H9 (cell line): ENCODE measurements at regions not wholly inside any gene's neighbourhood (a gene's known extent, or its start where the extent isn't known, plus 50 kb on each side); places are given as distances from the start of the nearest gene placed in this dataset.
A peak's percentile ranks its signal among the peaks of the same experiment; 100 is the strongest.

Experiments
- DNase-seq: peaks from one replicate; pipeline ENCODE4 v3.0.0-alpha.2; 2017
- H2AFZ ChIP-seq: one replicate; pipeline ENCODE4 v1.6.1; 2013; ENCODE audit warnings: mild to moderate bottlenecking, low read length, control low read depth, moderate library complexity
- H2AK5ac ChIP-seq: 2 replicates; pipeline ENCODE4 v1.6.1; 2013; ENCODE audit warnings: low read length, control low read depth, mixed read lengths; ENCODE audit not compliant: insufficient read length
- H2BK120ac ChIP-seq: one replicate; pipeline ENCODE4 v1.6.1; 2013; ENCODE audit warnings: low read depth, mild to moderate bottlenecking, low read length, control low read depth, inconsistent platforms; ENCODE audit not compliant: poor library complexity, severe bottlenecking
- H2BK12ac ChIP-seq: 2 replicates; pipeline ENCODE4 v1.6.1; 2013; ENCODE audit warnings: low read length, control low read depth, mixed read lengths, low read depth; ENCODE audit not compliant: insufficient read length
- H2BK15ac ChIP-seq: 2 replicates; pipeline ENCODE4 v1.6.1; 2013; ENCODE audit warnings: low read depth, low read length, control low read depth
- H2BK20ac ChIP-seq: one replicate; pipeline ENCODE4 v1.6.1; 2013; ENCODE audit warnings: low read depth, mild to moderate bottlenecking, low read length, control low read depth, inconsistent platforms; ENCODE audit not compliant: poor library complexity, severe bottlenecking
- H2BK5ac ChIP-seq: 2 replicates; pipeline ENCODE4 v1.6.1; 2013; ENCODE audit warnings: low read length, control low read depth, mixed read lengths; ENCODE audit not compliant: insufficient read length
- H3K14ac ChIP-seq: 2 replicates; pipeline ENCODE4 v1.6.1; 2013; ENCODE audit warnings: low read length, control low read depth; ENCODE audit not compliant: insufficient read depth
- H3K18ac ChIP-seq: 2 replicates; pipeline ENCODE4 v1.6.1; 2013; ENCODE audit warnings: low read depth, mild to moderate bottlenecking, mixed read lengths, low read length, control low read depth; ENCODE audit not compliant: insufficient read length
- H3K23ac ChIP-seq: 2 replicates; pipeline ENCODE4 v1.6.1; 2013; ENCODE audit warnings: low read length, control low read depth, mixed read lengths, low read depth; ENCODE audit not compliant: insufficient read length
- H3K23me2 ChIP-seq: 2 replicates; pipeline ENCODE4 v1.6.1; 2013; ENCODE audit warnings: low read depth, mild to moderate bottlenecking, mixed read lengths, low read length, control low read depth; ENCODE audit not compliant: insufficient read length, poor library complexity, severe bottlenecking
- H3K27ac ChIP-seq: 2 replicates; pipeline ENCODE4 v1.5.1; 2013; ENCODE audit warnings: low read length, control low read depth, mixed read lengths, low read depth; ENCODE audit not compliant: insufficient read length
- H3K27me3 ChIP-seq: 2 replicates; pipeline ENCODE4 v1.6.1; 2013; ENCODE audit warnings: low read length, control low read depth, inconsistent platforms; ENCODE audit not compliant: insufficient read depth
- H3K4ac ChIP-seq: 2 replicates; pipeline ENCODE4 v1.6.1; 2013; ENCODE audit warnings: low read depth, mild to moderate bottlenecking, control low read depth, inconsistent platforms, low read length, moderate library complexity
- H3K4me1 ChIP-seq: 2 replicates; pipeline ENCODE4 v1.6.1; 2013; ENCODE audit warnings: low read length, control low read depth, inconsistent platforms; ENCODE audit not compliant: insufficient read depth
- H3K4me2 ChIP-seq: 2 replicates; pipeline ENCODE4 v1.6.1; 2013; ENCODE audit warnings: low read length, control low read depth, mixed read lengths; ENCODE audit not compliant: insufficient read length, insufficient read depth
- H3K56ac ChIP-seq: 2 replicates; pipeline ENCODE4 v1.6.1; 2013; ENCODE audit warnings: low read depth, mild to moderate bottlenecking, mixed read lengths, low read length, control low read depth; ENCODE audit not compliant: insufficient read length
- H3K79me1 ChIP-seq: 2 replicates; pipeline ENCODE4 v1.6.1; 2013; ENCODE audit warnings: low read depth, mild to moderate bottlenecking, moderate library complexity, low read length, control low read depth, inconsistent platforms; ENCODE audit not compliant: insufficient read depth, poor library complexity, severe bottlenecking
- H3K79me2 ChIP-seq: 2 replicates; pipeline ENCODE4 v1.6.1; 2013; ENCODE audit warnings: low read length, control low read depth, inconsistent platforms; ENCODE audit not compliant: insufficient read depth
- H3K9ac ChIP-seq: 2 replicates; pipeline ENCODE4 v1.6.1; 2013; ENCODE audit warnings: low read length, control low read depth, mixed read lengths; ENCODE audit not compliant: insufficient read length; ENCODE audit errors: extremely low read depth
- H3K9me3 ChIP-seq: one replicate; pipeline ENCODE4 v1.6.1; 2013; ENCODE audit warnings: low read depth, low read length, inconsistent platforms; ENCODE audit not compliant: control insufficient read depth
- H3T11ph ChIP-seq: one replicate; pipeline ENCODE4 v1.6.1; 2013; ENCODE audit warnings: mild to moderate bottlenecking, low read length, control low read depth, inconsistent platforms
- H4K20me1 ChIP-seq: one replicate; pipeline ENCODE4 v1.6.1; 2013; ENCODE audit not compliant: control insufficient read depth, insufficient read length, insufficient read depth
- H4K5ac ChIP-seq: 2 replicates; pipeline ENCODE4 v1.6.1; 2013; ENCODE audit warnings: low read depth, mild to moderate bottlenecking, mixed read lengths, low read length, control low read depth; ENCODE audit not compliant: insufficient read length
- H4K8ac ChIP-seq: replicated peaks from 2 replicates; pipeline ENCODE4 v1.6.1; 2013; ENCODE audit warnings: low read length, control low read depth, mixed read lengths, low read depth; ENCODE audit not compliant: insufficient read length
- H4K91ac ChIP-seq: 2 replicates; pipeline ENCODE4 v1.6.1; 2013; ENCODE audit warnings: low read depth, mild to moderate bottlenecking, moderate library complexity, mixed read lengths, low read length, control low read depth; ENCODE audit not compliant: insufficient read length
- H3K27ac Mint-ChIP-seq, 3 experiments: 2 replicates in 2 of 3; 3 replicates in 1 of 3; pipeline ENCODE4 v1.8.0; 2020 to 2021; ENCODE audit warnings: mixed read lengths in 3 of 3, mild to moderate bottlenecking in 1 of 3, moderate library complexity in 1 of 3
- H3K27me3 Mint-ChIP-seq: 2 replicates; pipeline ENCODE4 v1.8.0; 2021; ENCODE audit warnings: low read depth, mild to moderate bottlenecking, moderate library complexity, mixed read lengths
- H3K36me3 Mint-ChIP-seq, 3 experiments: 2 replicates in 2 of 3; 3 replicates in 1 of 3; pipeline ENCODE4 v1.8.0; 2020 to 2021; ENCODE audit warnings: low read depth in 3 of 3, mixed read lengths in 3 of 3; ENCODE audit not compliant: insufficient read depth in 1 of 3
- H3K4me1 Mint-ChIP-seq, 2 experiments: 2 replicates each; pipeline ENCODE4 v1.8.0; 2020; ENCODE audit warnings: mixed read lengths in 2 of 2
- H3K4me3 Mint-ChIP-seq, 2 experiments: 2 replicates in 1 of 2; 3 replicates in 1 of 2; pipeline ENCODE4 v1.8.0; 2020 to 2021; ENCODE audit warnings: mild to moderate bottlenecking in 2 of 2, mixed read lengths in 2 of 2, moderate library complexity in 1 of 2
- H3K9me3 Mint-ChIP-seq, 2 experiments: 2 replicates in 1 of 2; 3 replicates in 1 of 2; pipeline ENCODE4 v1.8.0; 2020; ENCODE audit warnings: mild to moderate bottlenecking in 2 of 2, mixed read lengths in 2 of 2, moderate library complexity in 1 of 2
- WGBS: extraction: QIAGEN DNeasy Blood & Tissue Kit; methylation state at CpG from one replicate; pipeline ENCODE4 v1.1.7; 2013; ENCODE audit warnings: missing lambda C conversion rate, low lambda C conversion rate, mixed read lengths; ENCODE audit not compliant: insufficient read length; ENCODE audit errors: extremely low coverage; 5-methylcytosine and 5-hydroxymethylcytosine counted together
- TF ChIP-seq, protein P1 (sequence below): fragments of 200-600 bp; sonication (generic); conservative IDR thresholded peaks from 3 replicates; pipeline ENCODE4 v1.8.0; 2021; ENCODE audit warnings: antibody characterized with exemption, mild to moderate bottlenecking

GRCh38 chr2:14861181-14861580 lies 228.7 kb downstream of the LRATD1 start:
- H4K5ac ChIP-seq = no peak overlapping the region
- no peak overlapping the region for H3K18ac ChIP-seq
- TF ChIP-seq, protein P1, sequence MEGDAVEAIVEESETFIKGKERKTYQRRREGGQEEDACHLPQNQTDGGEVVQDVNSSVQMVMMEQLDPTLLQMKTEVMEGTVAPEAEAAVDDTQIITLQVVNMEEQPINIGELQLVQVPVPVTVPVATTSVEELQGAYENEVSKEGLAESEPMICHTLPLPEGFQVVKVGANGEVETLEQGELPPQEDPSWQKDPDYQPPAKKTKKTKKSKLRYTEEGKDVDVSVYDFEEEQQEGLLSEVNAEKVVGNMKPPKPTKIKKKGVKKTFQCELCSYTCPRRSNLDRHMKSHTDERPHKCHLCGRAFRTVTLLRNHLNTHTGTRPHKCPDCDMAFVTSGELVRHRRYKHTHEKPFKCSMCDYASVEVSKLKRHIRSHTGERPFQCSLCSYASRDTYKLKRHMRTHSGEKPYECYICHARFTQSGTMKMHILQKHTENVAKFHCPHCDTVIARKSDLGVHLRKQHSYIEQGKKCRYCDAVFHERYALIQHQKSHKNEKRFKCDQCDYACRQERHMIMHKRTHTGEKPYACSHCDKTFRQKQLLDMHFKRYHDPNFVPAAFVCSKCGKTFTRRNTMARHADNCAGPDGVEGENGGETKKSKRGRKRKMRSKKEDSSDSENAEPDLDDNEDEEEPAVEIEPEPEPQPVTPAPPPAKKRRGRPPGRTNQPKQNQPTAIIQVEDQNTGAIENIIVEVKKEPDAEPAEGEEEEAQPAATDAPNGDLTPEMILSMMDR = no peak
- H2BK20ac ChIP-seq = no peak overlapping the region
- H3K56ac ChIP-seq = no peak overlapping the region
- H3K79me1 ChIP-seq = no peaks in the 10 kb centered on the region
- H2BK12ac ChIP-seq = no peak overlapping the region
- no peaks in the 10 kb centered on the region for H3K79me2 ChIP-seq
- H3K27me3 ChIP-seq = no peaks in the 10 kb centered on the region
- WGBS = no CpG with 5 or more reads among the region's 3 CpGs
- Mint-ChIP-seq H3K36me3 (peaks cover 0 to 9% (median 2%) of the 10 kb centered on the region in 3 experiments; a peak in 5 of 7 replicates), H3K4me3 (no peak overlapping the region), H3K9me3 (peaks cover 11 to 12% of the 10 kb centered on the region in 2 experiments; a peak in 4 of 5 replicates), H3K4me1 (peaks cover 4 to 12% of the 10 kb centered on the region in 2 experiments; a peak in 3 of 4 replicates), H3K27me3 (no peaks in the 10 kb centered on the region), H3K27ac (peak overlapping the region in 1 of 3 experiments; percentile 86; a peak in 2 of 7 replicates)
- no peaks in the 10 kb centered on the region for H3K23me2 ChIP-seq
- H4K8ac ChIP-seq = no peak overlapping the region
- H3K14ac ChIP-seq = no peak overlapping the region
- H3K9ac ChIP-seq = no peak overlapping the region
- H2BK5ac ChIP-seq = no peak overlapping the region
- no peak overlapping the region for H2AK5ac ChIP-seq
- H3K23ac ChIP-seq = no peak overlapping the region
- H2BK15ac ChIP-seq = no peak overlapping the region
- H2AFZ ChIP-seq = no peak overlapping the region
- no peaks in the 10 kb centered on the region; the same call in 1 of the 2 replicates for H3K4me1 ChIP-seq
- no peaks in the 10 kb centered on the region for H4K20me1 ChIP-seq
- H3K4me2 ChIP-seq = no peak overlapping the region
- no peak for DNase-seq
- H3K9me3 ChIP-seq = no peaks in the 10 kb centered on the region
- H3K4ac ChIP-seq = no peak overlapping the region
- no peak overlapping the region for H2BK120ac ChIP-seq
- no peak overlapping the region for H4K91ac ChIP-seq
- H3K27ac ChIP-seq = no peak overlapping the region
- no peak overlapping the region for H3T11ph ChIP-seq
